SK-N-SH (cell line): ENCODE measurements at regions not wholly inside any gene's neighbourhood (a gene's known extent, or its start where the extent isn't known, plus 50 kb on each side); places are given as distances from the start of the nearest gene placed in this dataset.

Experiments
- CTCF ChIA-PET: fragments of 300-600, 350-600 bp; formaldehyde crosslinking; extraction: SDS; loops from one replicate; lab custom pipeline; 2021; lab: Yijun Ruan, JAX
- POLR2A ChIA-PET: fragments of 350-600 bp; sonication (Branson Sonifier 250); formaldehyde crosslinking; extraction: SDS; loops from one replicate; lab custom pipeline; 2020; ENCODE audit warnings: antibody characterized with exemption, inconsistent platforms; lab: Yijun Ruan, JAX
- DNase-seq: peaks from one replicate; pipeline ENCODE4 v3.0.0; 2012
- H2AFZ ChIP-seq: fragments of 200-600 bp; sonication (generic); 2 replicates; pipeline ENCODE4 v1.8.1; 2016; ENCODE audit warnings: antibody characterized with exemption, mild to moderate bottlenecking, low read depth
- H3F3A ChIP-seq: fragments of 200-600 bp; sonication (generic); replicated peaks from 2 replicates; pipeline ENCODE3; 2016; ENCODE audit warnings: antibody characterized with exemption, mild to moderate bottlenecking; ENCODE audit not compliant: insufficient read depth
- H3K27ac ChIP-seq, 2 experiments: fragments of 200-500 bp in 1 of 2; fragments of 200-600 bp in 1 of 2; sonication (Bioruptor generic) in 1 of 2; sonication (generic), shearing (Covaris generic) in 1 of 2; 2 replicates each; pipeline versions ENCODE4 v1.5.1 to v1.6.1; 2014 to 2016; ENCODE audit warnings: low read depth in 2 of 2, inconsistent platforms in 1 of 2, low read length in 1 of 2, mild to moderate bottlenecking in 1 of 2, mixed read lengths in 1 of 2
- H3K27me3 ChIP-seq: fragments of 200-600 bp; sonication (generic), shearing (Covaris generic); 2 replicates; pipeline ENCODE4 v1.6.1; 2016; ENCODE audit warnings: mixed run types; ENCODE audit not compliant: insufficient read depth
- H3K36me3 ChIP-seq, 2 experiments: fragments of 200-500 bp in 1 of 2; fragments of 200-600 bp in 1 of 2; sonication (Bioruptor generic) in 1 of 2; sonication (generic) in 1 of 2; replicated peaks in 1 of 2; 2 replicates each; pipeline versions ENCODE3 to v1.5.1; 2014 to 2016; ENCODE audit warnings: low read length in 1 of 2, mild to moderate bottlenecking in 1 of 2; ENCODE audit not compliant: insufficient read depth in 2 of 2, control insufficient read depth in 1 of 2
- H3K4me1 ChIP-seq, 2 experiments: fragments of 200-500 bp in 1 of 2; fragments of 200-600 bp in 1 of 2; sonication (Bioruptor generic) in 1 of 2; sonication (generic), shearing (Covaris generic) in 1 of 2; 2 replicates each; pipeline versions ENCODE4 v1.5.1 to v1.6.1; 2014 to 2016; ENCODE audit warnings: low read depth in 1 of 2, low read length in 1 of 2, mixed run types in 1 of 2; ENCODE audit not compliant: insufficient read depth in 2 of 2, control insufficient read depth in 1 of 2
- H3K4me2 ChIP-seq: fragments of 200-600 bp; sonication (generic), shearing (Covaris generic); 2 replicates; pipeline ENCODE4 v1.6.1; 2017; ENCODE audit warnings: mixed run types
- H3K4me3 ChIP-seq, 2 experiments: fragments of 200-500 bp in 1 of 2; fragments of 200-600 bp in 1 of 2; sonication (Bioruptor generic) in 1 of 2; sonication (generic), shearing (Covaris generic) in 1 of 2; 2 replicates each; pipeline versions ENCODE4 v1.5.1 to v1.8.1; 2014 to 2016; ENCODE audit warnings: low read depth in 2 of 2, inconsistent platforms in 1 of 2, low read length in 1 of 2, mild to moderate bottlenecking in 1 of 2, mixed read lengths in 1 of 2, moderate library complexity in 1 of 2
- H3K79me2 ChIP-seq: fragments of 200-600 bp; sonication (generic); 2 replicates; pipeline ENCODE4 v1.8.1; 2017; ENCODE audit warnings: mild to moderate bottlenecking; ENCODE audit not compliant: insufficient read depth
- H3K9ac ChIP-seq: fragments of 200-600 bp; sonication (generic); 2 replicates; pipeline ENCODE4 v1.6.1; 2017; ENCODE audit warnings: mixed run types
- H3K9me2 ChIP-seq: fragments of 200-600 bp; sonication (generic); 2 replicates; pipeline ENCODE4 v1.6.1; 2017; ENCODE audit warnings: mixed run types
- H3K9me3 ChIP-seq: fragments of 200-600 bp; sonication (generic); 2 replicates; pipeline ENCODE4 v1.6.1; 2017; ENCODE audit warnings: mixed run types, mild to moderate bottlenecking, moderate library complexity
- H4K20me1 ChIP-seq: fragments of 200-600 bp; sonication (generic); 2 replicates; pipeline ENCODE4 v1.6.1; 2017; ENCODE audit warnings: mild to moderate bottlenecking, mixed run types; ENCODE audit not compliant: insufficient read depth
- CHD2 ChIP-seq: fragments of 150-350 bp; IDR thresholded peaks from 2 replicates; pipeline ENCODE4 v1.6.1; 2018; ENCODE audit warnings: low read length; ENCODE audit not compliant: partially characterized antibody
- CTCF ChIP-seq: fragments of 200-600 bp; sonication (generic); IDR thresholded peaks from 2 replicates; pipeline ENCODE4 v1.6.1; 2017; ENCODE audit warnings: antibody characterized with exemption, mild to moderate bottlenecking, moderate library complexity
- GABPA ChIP-seq: IDR thresholded peaks from 2 replicates; pipeline ENCODE4 v1.4.0; 2012; ENCODE audit warnings: low read depth, mild to moderate bottlenecking
- JUND ChIP-seq: IDR thresholded peaks from 2 replicates; pipeline ENCODE4 v1.4.0; 2012
- MAX ChIP-seq: IDR thresholded peaks from 2 replicates; pipeline ENCODE4 v1.4.0; 2012; ENCODE audit warnings: low read depth
- MEF2A ChIP-seq: IDR thresholded peaks from 2 replicates; pipeline ENCODE4 v1.4.0; 2012; ENCODE audit warnings: low read depth, borderline replicate concordance
- MXI1 ChIP-seq: IDR thresholded peaks from 2 replicates; pipeline ENCODE4 v1.6.1; 2012; ENCODE audit warnings: mild to moderate bottlenecking, low read depth, low read length, improper control_type of control experiment
- NRF1 ChIP-seq: IDR thresholded peaks from 2 replicates; pipeline ENCODE4 v1.6.1; 2012; ENCODE audit warnings: low read depth, mild to moderate bottlenecking, low read length
- RAD21 ChIP-seq: IDR thresholded peaks from 2 replicates; pipeline ENCODE4 v1.6.1; 2012; ENCODE audit warnings: mild to moderate bottlenecking, low read length
- RFX5 ChIP-seq: IDR thresholded peaks from 2 replicates; pipeline ENCODE4 v1.6.1; 2012; ENCODE audit warnings: mild to moderate bottlenecking, improper control_type of control experiment, low read length
- RXRA ChIP-seq: IDR thresholded peaks from 2 replicates; pipeline ENCODE4 v1.4.0; 2012; ENCODE audit warnings: low read depth, mild to moderate bottlenecking, borderline replicate concordance
- SMC3 ChIP-seq: IDR thresholded peaks from 2 replicates; pipeline ENCODE4 v1.6.1; 2012; ENCODE audit warnings: low read depth, low read length, improper control_type of control experiment
- TAF1 ChIP-seq: IDR thresholded peaks from 2 replicates; pipeline ENCODE4 v1.6.1; 2012; ENCODE audit warnings: low read depth, mild to moderate bottlenecking, low read length, moderate library complexity, borderline replicate concordance
- USF2 ChIP-seq: fragments of 150-350 bp; IDR thresholded peaks from 2 replicates; pipeline ENCODE4 v1.6.1; 2017; ENCODE audit warnings: antibody characterized with exemption, low read length, low read depth, borderline replicate concordance
- YY1 ChIP-seq: IDR thresholded peaks from 2 replicates; pipeline ENCODE4 v1.4.0; 2012; ENCODE audit warnings: low read depth, mild to moderate bottlenecking
- WGBS: methylation state at CpG from one replicate; pipeline ENCODE4 v1.1.6; 2017; ENCODE audit warnings: low lambda C conversion rate; 5-methylcytosine and 5-hydroxymethylcytosine counted together

- TF ChIP-seq USF2, result no peak
- TF ChIP-seq MXI1, result no peak
- TF ChIP-seq RAD21, result no peak
- TF ChIP-seq RXRA, result no peak
- TF ChIP-seq YY1, result no peak
- no peak for TF ChIP-seq MAX
Observed at GRCh38 chr10:36781570-36781969, 343.8 kb upstream of the ANKRD30A start (continued).

- Histone ChIP-seq H3K27ac (no peak overlapping the region), H3F3A (peaks cover 7% of the 10 kb centered on the region), H3K4me1 (peaks cover 0 to 13% of the 10 kb centered on the region in 2 experiments; a peak in 2 of 4 replicates), H3K4me3 (no peak overlapping the region), H3K9ac (no peak overlapping the region), H3K27me3 (no peaks in the 10 kb centered on the region), H3K9me2 (no peaks in the 10 kb centered on the region), H3K4me2 (no peak overlapping the region), H4K20me1 (no peaks in the 10 kb centered on the region), H3K79me2 (no peaks in the 10 kb centered on the region), H2AFZ (0 out of 2 replicates have a peak overlapping the region, but pooled peaks have one; percentile 13), H3K36me3 (no peaks in the 10 kb centered on the region), H3K9me3 (no peaks in the 10 kb centered on the region)
- ChIA-PET CTCF (interaction anchor here (0.8 to 3.6 kb wide), 9 partner anchors 8 to 1653 kb away, joined by 3 to 55 read pairs (median 6); partner anchors contain the start of gene CREM), POLR2A (no interaction called here)
- TF ChIP-seq MAX (no peak), GABPA (no peak), SMC3 (no peak)
- DNase-seq, result no peak
- 69% methylated on average over 6 of the region's 6 CpGs for WGBS
Observed at GRCh38 chr10:36780158-36780557, 345.2 kb upstream of the ANKRD30A start.

- no peak overlapping the region for H3K9ac ChIP-seq
- TF ChIP-seq SMC3 (peak; percentile 95), JUND (no peak), CHD2 (no peak), TAF1 (no peak), MEF2A (no peak), CTCF (peak; percentile 85), RAD21 (peak; percentile 96), NRF1 (no peak), USF2 (no peak), RFX5 (0 out of 2 replicates have a peak, but pooled peaks have one; percentile 27)
- H3K4me2 ChIP-seq, result no peak overlapping the region
- H3K27me3 ChIP-seq, result no peaks in the 10 kb centered on the region
- peak overlapping the region in 1 of 2 experiments; percentile 28; a peak in 1 of 4 replicates for H3K4me3 ChIP-seq
- H3K9me3 ChIP-seq, result no peaks in the 10 kb centered on the region
- H2AFZ ChIP-seq, result no peak overlapping the region
- no peaks in the 10 kb centered on the region for H4K20me1 ChIP-seq
- H3K4me1 ChIP-seq, result peaks cover 0 to 13% of the 10 kb centered on the region in 2 experiments; a peak in 2 of 4 replicates
- ChIA-PET POLR2A (no interaction called here), CTCF (interaction anchor here (0.6 to 3.6 kb wide), 24 partner anchors 8 to 1676 kb away, joined by 3 to 55 read pairs (median 4); partner anchors contain the start of gene CREM)
- H3K9me2 ChIP-seq, result no peaks in the 10 kb centered on the region
- 0% methylated on average over 2 of the region's 2 CpGs for WGBS
- H3K27ac ChIP-seq, result no peak overlapping the region
- no peaks in the 10 kb centered on the region for H3K79me2 ChIP-seq
- peaks cover 7% of the 10 kb centered on the region for H3F3A ChIP-seq
- H3K36me3 ChIP-seq, result no peaks in the 10 kb centered on the region
- peak; percentile 74 for DNase-seq
Observed at GRCh38 chr10:36779238-36779846, 346.1 kb upstream of the ANKRD30A start.
